ENCODE measurements at regions not wholly inside any gene's neighbourhood (a gene's known extent, or its start where the extent isn't known, plus 50 kb on each side); places are given as distances from the start of the nearest gene placed in this dataset.

DNA sequence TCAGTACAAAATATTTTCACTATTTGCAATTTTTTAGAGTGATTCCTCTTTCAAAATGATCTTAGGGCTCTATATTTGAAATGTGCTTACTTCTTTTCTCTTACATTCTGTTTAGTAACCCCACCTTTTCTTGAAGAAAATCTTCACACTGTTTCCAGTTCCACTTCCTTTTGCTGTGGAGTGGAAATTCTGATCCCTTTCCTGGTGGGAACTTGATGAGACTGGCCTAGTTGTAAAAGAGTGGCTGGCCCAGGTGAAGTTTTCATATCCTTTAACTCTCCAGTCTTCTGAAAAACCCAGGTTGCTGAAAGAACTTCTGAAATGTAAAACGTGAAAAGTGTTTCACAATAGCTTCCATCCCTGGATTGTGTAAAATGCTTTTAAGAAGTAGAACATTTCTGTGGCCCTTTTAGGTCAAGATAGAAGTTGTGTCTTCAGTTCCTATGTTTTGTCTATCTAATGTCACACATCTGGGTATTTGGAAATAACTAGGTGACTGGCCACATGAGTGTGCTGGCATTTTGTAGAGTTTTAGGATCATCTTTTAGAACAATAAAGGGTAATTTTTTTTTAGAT, 84.8 kb upstream of the LRIG1 start:
- TF ChIP-seq EZH2 (IDR thresholded peaks at IDR 0.05) (no peak), POLR2AphosphoS5 (IDR thresholded peaks at IDR 0.05; ENCODE audit: borderline replicate concordance, low read depth, low read length) (no peak)

Data from SK-N-MC (cell line).